Cerebellar cortex (tissue), 1 donor: ENCODE measurements at regions not wholly inside any gene's neighbourhood (a gene's known extent, or its start where the extent isn't known, plus 50 kb on each side); places are given as distances from the start of the nearest gene placed in this dataset.
"Not testable (repeated sequence)": the region's sequence is repeated elsewhere in the genome, so short reads cannot be mapped to it uniquely, and the experiment has no call there.

Source experiments
- DNase-seq: peaks from one replicate; pipeline ENCODE4 v3.0.0-alpha.2; 2015; ENCODE audit warnings: low spot score

DNA sequence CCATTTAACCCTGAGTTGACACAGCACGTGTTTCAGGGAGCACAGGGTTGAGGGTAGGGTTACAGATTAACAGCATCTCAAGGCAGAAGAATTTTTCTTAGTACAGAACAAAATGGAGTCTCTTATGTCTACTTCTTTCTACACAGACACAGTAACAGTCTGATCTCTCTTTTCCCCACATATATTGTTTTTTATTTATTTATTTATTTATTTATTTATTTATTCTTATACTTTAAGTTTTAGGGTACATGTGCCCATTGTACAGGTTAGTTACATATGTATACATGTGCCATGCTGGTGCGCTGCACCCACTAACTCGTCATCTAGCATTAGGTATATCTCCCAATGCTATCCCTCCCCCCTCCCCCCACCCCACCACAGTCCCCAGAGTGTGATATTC, 1725.6 kb downstream of the BRINP3 start:
- DNase-seq = not testable (repeated sequence)

DNA sequence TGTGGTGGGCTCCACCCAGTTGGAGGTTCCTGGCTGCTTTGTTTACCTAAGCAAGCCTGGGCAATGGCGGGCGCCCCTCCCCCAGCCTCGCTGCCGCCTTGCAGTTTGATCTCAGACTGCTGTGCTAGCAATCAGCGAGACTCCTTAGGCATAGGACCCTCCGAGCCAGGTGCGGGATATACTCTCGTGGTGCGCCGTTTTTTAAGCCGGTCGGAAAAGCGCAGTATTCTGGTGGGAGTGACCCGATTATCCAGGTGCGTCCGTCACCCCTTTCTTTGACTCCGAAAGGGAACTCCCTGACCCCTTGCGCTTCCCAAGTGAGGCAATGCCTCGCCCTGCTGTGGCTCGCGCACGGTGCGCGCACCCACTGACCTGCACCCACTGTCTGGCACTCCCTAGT, 1719.9 kb downstream of the BRINP3 start:
- not testable (repeated sequence) for DNase-seq

DNA sequence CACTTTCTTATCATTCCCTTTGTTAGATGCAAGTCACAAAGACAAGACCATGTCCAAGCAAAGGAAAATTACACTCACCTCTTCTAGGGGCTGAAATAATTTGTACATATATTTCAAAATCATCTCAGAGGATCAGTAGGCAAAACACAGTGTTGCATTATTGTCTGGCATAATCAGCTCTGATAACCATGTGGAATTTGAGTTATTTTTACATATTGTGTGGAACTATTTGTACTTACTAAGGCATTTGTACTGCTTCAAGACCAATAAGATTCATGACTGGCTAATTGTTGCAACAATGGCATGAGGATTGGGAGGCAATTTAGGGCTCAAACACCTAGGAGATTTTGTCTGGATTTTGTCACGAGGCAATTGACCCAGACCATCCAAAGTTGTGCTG, 1716.4 kb downstream of the BRINP3 start:
- no peak for DNase-seq

DNA sequence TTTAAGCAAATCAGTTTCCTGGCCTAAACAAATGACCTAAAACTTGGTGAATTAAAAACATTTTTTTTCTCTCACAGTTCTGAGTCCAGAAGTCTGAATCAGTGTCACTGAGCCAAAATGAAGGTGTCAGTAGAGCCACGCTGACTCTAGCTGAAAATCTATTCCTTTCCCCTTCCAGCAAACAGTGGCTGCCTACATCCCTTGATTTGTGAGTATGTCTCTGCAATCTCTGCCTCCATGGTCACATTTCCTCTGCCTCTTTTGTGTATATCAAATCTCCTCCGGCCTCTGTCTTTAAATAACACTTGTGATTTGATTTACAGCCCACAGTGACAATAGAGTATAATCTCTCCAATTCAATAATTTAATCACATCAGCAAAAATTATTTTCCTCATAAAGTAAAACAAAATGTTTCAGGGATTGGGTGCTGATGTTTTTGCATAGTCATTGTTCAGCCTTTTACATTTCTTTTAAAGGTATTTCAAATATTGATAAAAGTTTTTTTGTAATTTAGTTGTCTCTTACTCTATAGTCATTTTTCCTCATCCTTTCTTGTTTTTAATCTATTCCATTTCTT, 1715.4 kb downstream of the BRINP3 start:
- DNase-seq = no peak

- DNase-seq = no peak
Measured at GRCh38 chr1:188763541-188763940, 1714.1 kb downstream of the BRINP3 start.

DNA sequence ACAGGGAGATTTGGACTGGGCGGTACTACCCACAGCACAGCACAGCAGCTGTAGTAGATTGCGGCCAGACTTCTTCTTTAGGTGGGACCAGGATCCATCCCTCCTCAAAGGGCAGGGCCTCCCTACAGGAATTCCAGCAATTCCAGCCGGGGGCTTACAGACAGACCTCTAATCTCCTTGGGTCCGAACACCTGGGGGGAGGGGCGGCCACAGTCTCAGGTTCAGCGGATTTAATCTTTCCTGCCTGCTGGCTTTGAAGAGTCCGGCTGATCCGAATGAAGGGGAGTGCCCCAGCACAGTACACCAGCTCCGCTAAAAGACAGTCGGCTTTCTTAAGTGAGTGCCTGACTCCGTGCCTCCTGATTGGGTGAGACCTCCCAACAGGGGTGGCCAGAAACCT, 1708.5 kb downstream of the BRINP3 start:
- DNase-seq = no peak

DNA sequence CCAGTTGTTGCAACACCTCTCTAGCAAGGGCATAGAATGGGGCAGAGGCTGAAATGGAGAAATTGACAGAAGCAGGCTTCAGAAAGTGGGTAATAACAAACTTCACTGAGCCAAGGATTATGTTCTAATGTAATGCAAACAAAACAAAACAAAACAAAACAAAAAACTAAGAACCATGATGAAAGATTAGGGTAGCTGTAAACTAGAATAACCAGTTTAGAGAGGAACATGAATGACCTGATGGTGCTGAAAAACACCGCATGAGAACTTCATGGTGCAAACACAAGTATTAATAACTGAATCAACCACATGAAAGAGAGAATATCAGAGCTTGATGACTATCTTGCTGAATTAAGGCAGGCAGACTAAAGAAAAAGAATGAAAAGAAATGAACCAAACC, 1707.7 kb downstream of the BRINP3 start:
- no peak for DNase-seq

GRCh38 chr1:188778578-188778977, 1699.1 kb downstream of the BRINP3 start:
- DNase-seq = no peak

GRCh38 chr1:188782220-188782841, 1695.3 kb downstream of the BRINP3 start:
- peak; percentile 36 for DNase-seq

GRCh38 chr1:188794969-188795368, 1682.7 kb downstream of the BRINP3 start:
- DNase-seq = no peak

DNA sequence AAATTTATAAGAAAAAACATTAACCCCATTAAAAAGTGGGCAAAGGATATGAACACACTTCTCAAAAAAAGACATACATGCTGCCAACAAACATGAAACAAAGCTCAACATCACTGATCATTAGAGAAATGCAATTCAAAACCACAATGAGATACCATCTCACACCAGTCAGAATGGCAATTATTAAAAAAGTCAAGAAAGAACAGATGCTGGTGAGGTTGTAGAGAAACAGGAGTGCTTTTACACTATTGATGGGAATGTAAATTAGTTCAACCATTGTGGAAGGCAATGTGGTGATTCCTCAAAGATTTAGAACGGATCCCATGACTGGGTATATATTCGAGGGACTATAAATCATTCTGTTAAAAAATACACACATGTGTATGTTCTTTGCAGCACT, 1665.5 kb downstream of the BRINP3 start:
- DNase-seq = not testable (repeated sequence)

GRCh38 chr1:188812836-188813573, 1664.7 kb downstream of the BRINP3 start:
- not testable (repeated sequence) for DNase-seq

- DNase-seq = no peak
Measured at GRCh38 chr1:188817814-188818213, 1659.8 kb downstream of the BRINP3 start.

- DNase-seq = no peak
Measured at GRCh38 chr1:188822248-188822647, 1655.4 kb downstream of the BRINP3 start.

DNA sequence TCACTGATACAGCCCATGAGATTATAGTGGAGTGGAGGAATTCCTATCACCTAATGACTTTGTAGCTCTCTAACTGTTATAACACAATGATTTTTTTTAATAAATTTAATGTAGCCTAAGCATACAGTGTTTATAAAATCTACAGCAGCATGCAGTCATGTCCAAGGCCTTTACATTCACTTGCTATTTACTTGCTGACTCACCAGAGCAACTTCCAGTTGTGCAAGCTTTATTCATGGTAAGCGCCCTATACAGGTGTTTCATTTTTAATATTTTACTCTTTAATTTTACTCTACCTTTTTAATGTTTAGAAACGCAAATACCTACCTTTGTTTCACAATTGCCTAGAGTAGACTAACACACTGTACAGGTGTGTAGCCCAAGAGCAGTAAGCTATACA, 1652.2 kb downstream of the BRINP3 start:
- DNase-seq = no peak

DNA sequence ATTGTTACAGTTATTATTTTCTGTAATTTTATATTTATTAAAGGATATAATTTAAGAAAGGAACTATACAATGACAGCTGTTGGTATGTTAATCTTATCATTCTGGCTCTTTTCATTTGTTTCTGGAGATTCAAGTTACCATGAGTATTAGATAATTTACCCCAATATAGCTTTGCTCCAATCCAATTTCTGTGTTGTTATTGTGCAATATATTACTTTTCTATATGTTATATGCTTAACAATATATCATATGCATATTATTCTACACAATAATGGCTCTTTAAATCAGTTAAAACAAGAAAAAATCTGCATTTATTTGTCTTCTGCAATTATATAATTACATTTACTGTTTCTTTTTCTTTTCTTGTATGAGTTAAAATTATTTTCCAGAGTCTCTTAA, 1650.9 kb downstream of the BRINP3 start:
- DNase-seq = no peak

DNA sequence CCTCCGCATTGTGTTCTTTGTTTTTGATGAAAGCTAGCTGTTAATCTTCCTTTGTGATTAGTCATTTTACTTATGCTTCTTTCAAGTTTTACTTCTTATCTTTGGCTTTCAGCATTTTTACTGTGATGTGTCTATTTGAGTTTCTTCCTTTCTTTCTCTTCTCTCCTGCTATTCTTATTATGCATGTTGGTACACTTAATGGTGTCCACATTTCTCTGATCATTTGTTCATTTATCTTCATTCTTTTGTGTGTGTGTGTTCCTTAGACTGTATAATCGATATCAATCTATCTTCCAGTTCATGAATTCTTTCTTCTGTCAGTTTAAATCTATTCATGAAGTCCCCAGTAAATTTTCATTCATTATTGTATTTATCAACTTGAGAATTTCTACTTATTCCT, 1650.3 kb downstream of the BRINP3 start:
- no peak for DNase-seq

DNA sequence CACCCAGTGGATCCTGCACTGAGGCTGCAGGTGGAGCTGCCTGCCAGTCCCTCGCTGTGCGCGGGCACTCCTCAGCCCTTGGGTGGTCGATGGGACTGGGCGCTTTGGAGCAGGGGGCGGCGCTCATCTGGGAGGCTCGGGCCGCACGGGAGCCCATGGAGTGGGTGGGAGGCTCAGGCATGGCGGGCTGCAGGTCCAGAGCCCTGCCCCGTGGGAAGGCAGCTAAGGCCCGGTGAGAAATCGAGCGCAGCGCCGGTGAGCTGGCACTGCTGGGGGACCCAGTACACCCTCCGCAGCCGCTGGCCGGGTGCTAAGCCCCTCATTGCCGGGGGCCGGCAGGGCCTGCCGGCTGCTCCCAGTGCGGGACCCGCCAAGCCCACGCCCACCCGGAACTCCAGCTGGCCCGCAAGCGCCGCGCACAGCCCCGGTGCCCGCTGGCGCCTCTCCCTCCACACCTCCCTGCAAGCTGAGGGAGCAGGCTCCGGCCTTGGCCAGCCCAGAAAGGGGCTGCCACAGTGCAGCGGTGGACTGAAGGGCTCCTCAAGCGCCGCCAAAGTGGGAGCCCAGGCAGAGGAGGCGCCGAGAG, 1636.5 kb downstream of the BRINP3 start:
- DNase-seq = not testable (repeated sequence)

- no peak for DNase-seq
Measured at GRCh38 chr1:188846468-188846867, 1631.2 kb downstream of the BRINP3 start.

DNA sequence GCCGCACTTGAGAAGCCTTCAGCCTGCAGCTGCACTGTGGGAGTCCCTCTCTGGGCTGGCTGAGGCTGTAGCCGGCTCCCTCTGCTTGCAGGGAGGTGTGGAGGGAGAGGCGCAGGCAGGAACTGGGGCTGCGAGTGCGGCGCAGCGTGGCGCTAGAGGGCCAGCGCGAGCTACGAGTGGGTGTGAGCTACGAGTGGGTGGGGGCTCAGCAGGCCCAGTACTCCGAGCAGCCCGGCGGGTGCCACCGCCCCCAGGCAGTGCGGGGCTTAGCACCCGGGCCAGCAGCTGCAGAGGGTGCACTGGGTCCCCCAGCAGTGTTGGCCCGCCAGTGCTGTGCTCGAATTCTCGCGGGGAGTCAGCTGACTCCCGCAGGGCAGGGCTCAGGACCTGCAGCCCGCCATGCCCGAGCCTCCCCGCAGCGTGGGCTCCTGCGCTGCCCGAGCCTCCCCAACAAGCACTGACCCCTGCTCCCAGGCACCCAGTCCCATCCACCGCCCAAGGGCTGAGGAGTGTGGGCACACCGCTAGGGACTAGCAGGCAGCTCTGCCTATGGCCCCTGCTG, 1620.1 kb downstream of the BRINP3 start:
- no peak for DNase-seq

GRCh38 chr1:188867614-188868013, 1610.0 kb downstream of the BRINP3 start:
- DNase-seq = no peak

GRCh38 chr1:188871164-188871563, 1606.5 kb downstream of the BRINP3 start:
- DNase-seq = no peak

GRCh38 chr1:188872376-188872775, 1605.3 kb downstream of the BRINP3 start:
- DNase-seq = no peak
